Cerebellar nuclear complex (tissue), 1 donor: ENCODE measurements at regions not wholly inside any gene's neighbourhood (a gene's known extent, or its start where the extent isn't known, plus 50 kb on each side); places are given as distances from the start of the nearest gene placed in this dataset.

Source experiments
- DNase-seq, 2 experiments: peaks; one replicate each; lab custom pipeline; 2025; lab: John Stamatoyannopoulos, UW

GRCh38 chr2:185891403-185891802 lies 152.8 kb downstream of the FSIP2 start:
- DNase-seq: no peak

- DNase-seq: no peak
These were observed 153.3 kb downstream of the FSIP2 start for GRCh38 chr2:185891804-185892411.

DNA sequence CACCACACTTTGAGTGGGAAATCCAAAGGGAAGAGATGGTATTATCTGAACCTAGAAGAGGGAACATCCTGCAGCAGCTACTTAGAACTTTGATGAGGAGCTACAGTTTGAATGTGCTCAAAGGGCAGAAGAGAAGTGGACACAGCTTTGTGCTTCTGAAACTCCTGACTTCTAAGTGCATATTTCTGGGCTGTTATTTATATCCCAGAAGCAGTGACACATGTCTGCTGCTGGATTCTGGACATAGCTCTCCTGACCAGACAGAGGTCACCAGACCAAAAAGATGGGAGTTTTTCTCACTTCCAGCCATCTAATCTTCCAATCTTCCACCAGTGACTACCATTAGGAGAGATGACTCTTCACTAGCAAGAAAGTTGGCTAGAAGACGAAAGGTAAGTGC lies 153.9 kb downstream of the FSIP2 start:
- no peak for DNase-seq

DNA sequence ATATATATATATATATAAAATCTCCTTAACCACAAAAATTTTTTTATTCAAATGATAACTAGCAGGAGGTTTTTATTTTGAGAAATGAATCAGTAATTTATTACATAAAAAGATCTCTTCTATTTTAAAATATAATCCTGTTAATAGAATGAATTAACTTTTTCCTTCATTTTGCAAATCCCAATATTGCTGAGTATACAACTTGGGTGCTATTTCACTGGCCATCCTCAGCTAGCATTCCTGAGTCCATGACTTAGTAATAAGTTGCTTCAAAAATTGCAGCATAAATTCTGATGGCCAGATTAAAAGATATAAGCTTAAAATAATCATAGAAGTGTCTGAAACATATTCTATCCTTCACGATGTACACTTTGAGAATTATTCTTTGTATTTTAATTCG lies 155.6 kb downstream of the FSIP2 start:
- DNase-seq: no peak

- DNase-seq: no peak
These were observed 157.5 kb downstream of the FSIP2 start for GRCh38 chr2:185895828-185896693.

DNA sequence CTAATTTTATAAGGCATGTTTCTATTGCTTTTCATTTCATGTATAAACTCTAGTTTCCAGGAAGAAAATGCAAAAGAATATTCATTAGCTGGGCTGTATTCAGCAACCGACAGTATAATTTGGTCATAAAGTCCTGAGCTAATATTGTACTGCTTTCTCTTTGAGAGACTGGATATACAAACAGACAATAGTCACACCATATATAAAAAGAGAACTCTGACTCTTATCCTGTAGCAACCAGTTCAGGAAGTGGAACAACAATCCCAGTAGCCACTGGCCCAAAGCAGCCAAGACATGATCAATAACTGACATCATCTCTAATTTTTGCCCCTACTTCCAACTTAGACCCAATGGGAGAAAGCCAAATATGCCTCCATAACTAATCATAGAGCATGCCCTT lies 160.8 kb downstream of the FSIP2 start:
- DNase-seq: no peak

- DNase-seq: no peak
These were observed 180.6 kb downstream of the FSIP2 start for GRCh38 chr2:185919155-185919554.

GRCh38 chr2:185921048-185921756 lies 182.6 kb downstream of the FSIP2 start:
- no peak for DNase-seq

- no peak for DNase-seq
These were observed 195.6 kb downstream of the FSIP2 start for GRCh38 chr2:185934232-185934631.

DNA sequence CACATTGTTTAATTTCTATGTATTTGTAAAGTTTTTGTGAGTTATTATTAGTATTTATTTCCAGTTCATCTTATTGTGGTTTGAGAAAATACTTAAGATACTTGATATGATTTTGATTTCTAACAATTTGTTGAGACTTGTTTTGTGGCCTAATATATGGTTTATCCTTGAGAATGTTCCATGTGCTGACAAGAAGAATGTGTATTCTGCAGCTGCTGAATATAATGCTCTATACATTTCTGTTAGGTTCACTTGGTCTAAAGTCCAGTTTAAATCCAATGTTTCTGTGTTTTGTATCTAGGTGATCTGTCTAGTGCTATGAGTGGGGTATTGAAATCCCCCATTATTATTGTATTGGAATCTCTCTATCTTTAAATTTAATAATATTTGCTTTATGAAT lies 201.3 kb downstream of the FSIP2 start:
- no peak for DNase-seq

DNA sequence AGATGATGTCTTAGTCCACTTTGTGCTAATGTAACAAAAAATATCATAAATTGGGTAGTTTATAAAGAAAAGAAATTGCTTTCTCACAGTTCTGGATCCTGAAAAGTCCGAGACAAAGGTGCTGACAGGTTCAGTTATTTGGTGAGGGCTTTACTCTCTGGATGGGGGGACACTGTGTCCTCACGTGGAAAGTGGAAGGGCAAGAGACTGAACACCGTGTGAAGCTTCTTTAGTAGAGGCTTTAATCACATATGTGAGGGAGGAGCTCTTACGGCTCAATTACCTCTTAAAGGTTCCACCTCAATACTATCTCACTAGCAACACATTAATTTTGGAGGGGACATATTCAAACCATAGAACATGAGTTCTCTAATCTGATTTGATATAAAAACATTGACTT lies 204.3 kb downstream of the FSIP2 start:
- no peak for DNase-seq

DNA sequence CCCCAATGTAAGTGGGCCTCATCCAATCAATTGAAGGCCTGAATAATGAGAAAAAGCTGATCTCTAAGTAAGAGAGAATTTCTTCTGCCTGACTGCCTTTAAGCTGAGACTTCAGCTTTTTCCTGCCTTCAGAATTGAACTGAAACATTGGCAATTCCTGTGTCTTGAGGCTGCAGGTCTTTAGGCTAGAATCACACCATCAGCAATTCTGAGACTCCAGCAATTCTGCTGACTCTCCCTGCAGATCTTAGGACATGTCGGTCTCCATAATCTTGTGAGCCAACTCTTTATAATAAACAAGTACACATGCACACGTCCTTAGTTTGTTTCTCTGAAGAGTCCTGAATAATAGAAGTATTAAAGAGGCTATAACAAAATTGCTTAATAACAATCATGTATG lies 209.1 kb downstream of the FSIP2 start:
- no peak for DNase-seq

DNA sequence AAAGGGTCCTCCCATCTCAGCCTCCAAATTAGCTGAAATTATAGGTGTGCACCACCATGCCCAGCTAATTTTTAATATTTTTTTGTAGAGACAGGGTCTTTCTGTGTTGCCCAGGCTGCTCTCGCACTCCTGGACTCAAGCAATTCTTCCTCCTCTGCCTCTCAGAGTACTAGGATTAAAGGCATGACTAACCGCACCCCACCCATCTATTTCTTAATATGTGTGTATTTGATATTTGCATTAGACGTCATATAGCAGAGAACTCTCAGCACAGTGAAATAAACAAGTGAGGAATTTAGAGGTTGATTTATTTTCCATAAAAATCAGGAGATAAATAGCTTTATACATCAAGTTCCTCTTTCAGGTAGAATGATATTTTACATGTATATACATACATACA lies 213.5 kb downstream of the FSIP2 start:
- no peak for DNase-seq

DNA sequence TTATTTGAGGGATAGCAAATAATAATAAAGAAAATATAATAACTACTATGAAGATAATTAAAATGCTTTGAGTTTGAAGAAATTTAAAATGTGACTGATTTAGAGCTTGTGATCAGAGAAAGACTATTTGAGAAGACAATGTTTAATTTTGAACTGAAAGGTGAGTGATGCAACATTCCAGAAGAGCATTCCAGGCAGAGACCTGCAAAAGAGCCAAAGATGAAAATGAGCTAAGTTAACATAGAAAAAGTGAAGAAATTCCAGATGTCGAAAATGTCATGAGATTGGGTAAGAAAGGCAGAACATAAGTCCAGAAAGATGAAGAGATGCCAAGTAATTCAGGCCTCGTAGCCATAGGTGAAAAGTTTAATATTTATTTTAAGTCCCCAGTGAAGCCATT lies 215.8 kb downstream of the FSIP2 start:
- DNase-seq: no peak

DNA sequence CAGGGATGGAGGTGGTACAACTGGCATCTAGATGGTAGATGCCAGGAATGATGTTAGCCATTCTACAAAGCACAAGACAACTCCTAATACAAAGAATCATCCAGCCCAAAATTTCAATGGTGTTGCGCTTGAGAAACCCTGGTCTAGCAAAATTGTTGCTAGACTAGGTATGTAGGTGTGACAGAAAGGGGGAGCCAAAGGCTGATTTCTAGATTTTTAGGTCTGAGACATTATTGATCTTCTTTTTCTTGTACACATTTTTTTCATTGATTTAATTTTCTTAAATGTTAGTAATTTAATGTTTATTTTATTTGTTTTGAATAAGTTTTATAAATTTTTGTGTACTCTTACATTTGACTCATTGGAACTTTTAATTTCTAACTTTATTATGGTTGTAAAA lies 216.4 kb downstream of the FSIP2 start:
- no peak for DNase-seq

GRCh38 chr2:185967335-185967734 lies 228.7 kb downstream of the FSIP2 start:
- no peak for DNase-seq

- no peak for DNase-seq
These were observed 231.7 kb downstream of the FSIP2 start for GRCh38 chr2:185970148-185970852.

GRCh38 chr2:185978634-185979407 lies 240.2 kb downstream of the FSIP2 start:
- DNase-seq: no peak

DNA sequence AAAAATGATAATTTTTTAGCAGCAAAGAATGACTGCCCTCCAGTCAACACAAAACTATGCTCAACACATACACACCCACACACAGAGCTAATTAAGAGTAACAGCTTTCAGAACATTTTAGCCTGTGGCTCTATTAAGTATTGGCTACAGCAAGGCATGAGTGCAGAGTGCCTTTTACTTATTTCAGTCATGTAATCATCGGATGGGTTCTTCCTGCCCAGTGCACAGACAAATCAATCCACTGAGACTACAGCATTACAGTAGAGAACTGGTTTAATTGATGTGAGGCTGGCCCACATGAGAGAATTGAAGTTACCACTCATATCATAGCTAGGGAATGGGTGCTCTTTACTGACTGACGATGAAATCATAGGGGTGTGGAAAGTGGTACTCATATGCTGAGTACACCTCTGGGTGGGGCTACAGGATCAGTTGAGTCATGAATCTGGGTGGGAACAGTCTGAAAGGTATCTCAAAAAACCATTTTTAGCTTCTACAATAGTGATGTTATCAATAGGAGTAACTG lies 241.0 kb downstream of the FSIP2 start:
- DNase-seq: no peak

DNA sequence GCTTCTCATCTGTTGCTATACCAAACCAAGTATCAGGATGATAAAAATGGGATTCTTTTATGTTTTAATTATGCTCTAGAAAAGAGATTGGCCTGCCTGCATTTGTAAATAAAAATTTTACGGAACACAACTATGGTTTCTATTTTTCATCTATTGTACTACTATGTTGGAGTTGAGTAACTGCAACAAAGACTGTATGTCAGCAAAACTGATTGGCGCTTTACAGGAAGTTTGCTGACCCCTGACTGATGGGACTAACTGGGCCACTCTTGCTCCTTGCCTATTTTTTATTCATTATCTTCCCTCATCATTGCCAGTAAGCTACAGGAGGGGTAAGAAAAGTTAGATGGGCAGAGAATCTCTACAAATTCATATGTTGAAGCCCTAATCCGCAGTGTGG lies 242.3 kb downstream of the FSIP2 start:
- DNase-seq: no peak

- no peak for DNase-seq
These were observed 246.1 kb downstream of the FSIP2 start for GRCh38 chr2:185984670-185985069.
